ENCODE measurements at regions not wholly inside any gene's neighbourhood (a gene's known extent, or its start where the extent isn't known, plus 50 kb on each side); places are given as distances from the start of the nearest gene placed in this dataset.
"Not testable (repeated sequence)": the region's sequence is repeated elsewhere in the genome, so short reads cannot be mapped to it uniquely, and the experiment has no call there.

- H3K27ac ChIP-seq, result no peak overlapping the region
- no peaks in the 10 kb centered on the region for H3K36me3 ChIP-seq
- H3K4me1 ChIP-seq, result no peaks in the 10 kb centered on the region
- no peaks in the 10 kb centered on the region for H3K9me3 ChIP-seq
- TF ChIP-seq POLR2A (IDR thresholded peaks at IDR 0.05) (no peak), POLR2AphosphoS5 (IDR thresholded peaks at IDR 0.05) (no peak), EP300 (IDR thresholded peaks at IDR 0.05) (no peak)
- TF ChIP-seq, protein P1, sequence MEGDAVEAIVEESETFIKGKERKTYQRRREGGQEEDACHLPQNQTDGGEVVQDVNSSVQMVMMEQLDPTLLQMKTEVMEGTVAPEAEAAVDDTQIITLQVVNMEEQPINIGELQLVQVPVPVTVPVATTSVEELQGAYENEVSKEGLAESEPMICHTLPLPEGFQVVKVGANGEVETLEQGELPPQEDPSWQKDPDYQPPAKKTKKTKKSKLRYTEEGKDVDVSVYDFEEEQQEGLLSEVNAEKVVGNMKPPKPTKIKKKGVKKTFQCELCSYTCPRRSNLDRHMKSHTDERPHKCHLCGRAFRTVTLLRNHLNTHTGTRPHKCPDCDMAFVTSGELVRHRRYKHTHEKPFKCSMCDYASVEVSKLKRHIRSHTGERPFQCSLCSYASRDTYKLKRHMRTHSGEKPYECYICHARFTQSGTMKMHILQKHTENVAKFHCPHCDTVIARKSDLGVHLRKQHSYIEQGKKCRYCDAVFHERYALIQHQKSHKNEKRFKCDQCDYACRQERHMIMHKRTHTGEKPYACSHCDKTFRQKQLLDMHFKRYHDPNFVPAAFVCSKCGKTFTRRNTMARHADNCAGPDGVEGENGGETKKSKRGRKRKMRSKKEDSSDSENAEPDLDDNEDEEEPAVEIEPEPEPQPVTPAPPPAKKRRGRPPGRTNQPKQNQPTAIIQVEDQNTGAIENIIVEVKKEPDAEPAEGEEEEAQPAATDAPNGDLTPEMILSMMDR (IDR thresholded peaks at IDR 0.05), result no peak
- no peaks in the 10 kb centered on the region for H3K27me3 ChIP-seq
- DNase-seq, result no peak
- WGBS, 5 donors, result 90 to 99% (median 96%) methylated on average over 3 to 12 of the region's 12 CpGs
- intact Hi-C loops (cut with DNase I; ENCODE audit: low total_unique reads), result no loop called here
- no peak overlapping the region for H3K4me3 ChIP-seq
Observed at GRCh38 chrX:121871122-121871521, 823.7 kb downstream of the GLUD2 start.

DNA sequence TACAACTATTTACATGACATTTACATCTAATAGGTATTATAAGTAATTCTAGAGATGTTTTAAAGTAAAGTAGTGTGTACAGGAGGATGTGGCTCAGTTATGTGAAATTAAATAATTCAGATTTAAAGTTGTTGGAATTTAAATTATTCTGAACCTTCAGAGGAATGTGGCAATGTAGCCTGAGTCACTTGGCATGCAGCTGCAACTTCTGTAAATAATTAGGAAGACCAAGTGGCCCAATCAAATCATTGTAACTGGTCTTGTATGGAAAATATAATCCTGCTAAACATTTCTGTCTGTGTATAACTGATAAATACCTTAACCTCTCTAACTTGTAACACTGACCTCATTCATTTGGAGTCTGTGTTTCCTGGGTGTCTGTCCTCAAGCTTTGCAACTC is 828.9 kb downstream of the GLUD2 start:
- Histone ChIP-seq H3K4me3 (no peak overlapping the region), H3K36me3 (no peaks in the 10 kb centered on the region), H3K9me3 (no peaks in the 10 kb centered on the region), H3K4me1 (no peaks in the 10 kb centered on the region), H3K27ac (no peak overlapping the region), H3K27me3 (no peaks in the 10 kb centered on the region)
- intact Hi-C loops (cut with DNase I; ENCODE audit: low total_unique reads), result no loop called here
- no peak for TF ChIP-seq POLR2AphosphoS5 (IDR thresholded peaks at IDR 0.05)
- TF ChIP-seq EP300 (IDR thresholded peaks at IDR 0.05), result no peak
- TF ChIP-seq, protein P1 (IDR thresholded peaks at IDR 0.05), result no peak
- TF ChIP-seq POLR2A (IDR thresholded peaks at IDR 0.05), result no peak
- no peak for DNase-seq

- H3K9me3 ChIP-seq; DNase-seq; H3K4me3 ChIP-seq; H3K27ac ChIP-seq; intact Hi-C loops (cut with DNase I; ENCODE audit: low total_unique reads); H3K4me1 ChIP-seq; H3K36me3 ChIP-seq; H3K27me3 ChIP-seq: not testable (repeated sequence)
- 86 to 97% (median 95%) methylated on average over 6 to 18 of the region's 18 CpGs for WGBS, 5 donors
Observed at GRCh38 chrX:121877337-121877736, 829.9 kb downstream of the GLUD2 start.

GRCh38 chrX:121886557-121886956 is 839.1 kb downstream of the GLUD2 start:
- H3K36me3 ChIP-seq, result no peaks in the 10 kb centered on the region
- intact Hi-C loops (cut with DNase I; ENCODE audit: low total_unique reads), result no loop called here
- no peaks in the 10 kb centered on the region for H3K9me3 ChIP-seq
- no peak overlapping the region for H3K27ac ChIP-seq
- no peaks in the 10 kb centered on the region for H3K4me1 ChIP-seq
- DNase-seq, result no peak
- no peak overlapping the region for H3K4me3 ChIP-seq
- WGBS, 5 donors, result 54 to 81% (median 72%) methylated on average over 2 of the region's 2 CpGs
- no peaks in the 10 kb centered on the region for H3K27me3 ChIP-seq
- TF ChIP-seq, protein P1 (IDR thresholded peaks at IDR 0.05), result no peak
- no peak for TF ChIP-seq POLR2AphosphoS5 (IDR thresholded peaks at IDR 0.05)
- TF ChIP-seq POLR2A (IDR thresholded peaks at IDR 0.05), result no peak
- no peak for TF ChIP-seq EP300 (IDR thresholded peaks at IDR 0.05)

DNA sequence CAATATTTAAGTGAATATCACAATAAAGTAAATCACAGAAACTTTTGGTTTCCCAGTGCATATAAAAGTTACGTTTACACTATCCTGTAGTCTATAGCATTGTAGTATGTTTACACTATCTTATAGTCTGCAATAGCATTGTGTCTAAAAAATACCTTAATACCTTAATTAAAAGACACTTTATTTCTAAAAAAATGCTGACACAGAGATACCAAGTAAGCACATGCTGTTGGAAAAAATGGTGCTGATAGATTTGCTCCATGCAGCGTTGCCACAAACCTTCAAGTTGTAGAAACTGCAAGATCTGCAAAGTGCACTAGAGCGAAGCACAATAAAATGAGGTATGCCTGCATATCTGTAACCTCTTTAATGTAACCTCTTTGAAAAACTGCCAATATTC is 847.3 kb downstream of the GLUD2 start:
- no peak overlapping the region for H3K27ac ChIP-seq
- no peaks in the 10 kb centered on the region for H3K36me3 ChIP-seq
- TF ChIP-seq POLR2AphosphoS5 (IDR thresholded peaks at IDR 0.05), result no peak
- no peak for DNase-seq
- H3K27me3 ChIP-seq, result no peaks in the 10 kb centered on the region
- H3K9me3 ChIP-seq, result no peaks in the 10 kb centered on the region
- WGBS, 5 donors, result 46 to 74% (median 57%) methylated on average over 3 of the region's 3 CpGs
- H3K4me1 ChIP-seq, result no peaks in the 10 kb centered on the region
- H3K4me3 ChIP-seq, result no peak overlapping the region
- intact Hi-C loops (cut with DNase I; ENCODE audit: low total_unique reads), result no loop called here

DNA sequence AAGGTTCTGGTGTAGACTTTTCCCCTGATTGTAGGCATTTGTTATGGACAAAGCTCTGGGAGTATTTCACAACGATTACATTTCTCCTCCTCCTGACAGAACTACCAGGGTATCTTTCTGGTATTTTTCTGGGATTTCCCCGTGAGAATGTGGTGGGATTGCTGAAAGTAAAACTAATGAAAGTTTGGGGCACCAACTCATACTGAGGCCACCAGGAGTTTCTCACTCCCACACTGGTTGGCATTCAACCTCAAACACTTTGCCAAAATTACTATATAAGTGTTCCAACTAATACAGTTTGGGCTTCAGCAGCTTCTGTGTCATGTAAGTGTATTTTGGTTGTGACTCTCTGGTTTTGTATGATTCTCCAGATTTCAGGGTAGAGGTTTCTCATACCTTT is 855.1 kb downstream of the GLUD2 start:
- H3K27me3 ChIP-seq, result no peaks in the 10 kb centered on the region
- TF ChIP-seq POLR2A (IDR thresholded peaks at IDR 0.05) (no peak), POLR2AphosphoS5 (IDR thresholded peaks at IDR 0.05) (no peak), EP300 (IDR thresholded peaks at IDR 0.05) (no peak)
- TF ChIP-seq, protein P1 (IDR thresholded peaks at IDR 0.05), result no peak
- intact Hi-C loops (cut with DNase I; ENCODE audit: low total_unique reads), result no loop called here
- WGBS, 5 donors, result 44 to 80% (median 60%) methylated on average over 2 of the region's 2 CpGs
- H3K27ac ChIP-seq, result no peak overlapping the region
- DNase-seq, result no peak
- no peaks in the 10 kb centered on the region for H3K36me3 ChIP-seq
- H3K4me3 ChIP-seq, result no peak overlapping the region
- H3K9me3 ChIP-seq, result no peaks in the 10 kb centered on the region
- H3K4me1 ChIP-seq, result no peaks in the 10 kb centered on the region
